HG03460 (cell line): ENCODE measurements at regions not wholly inside any gene's neighbourhood (a gene's known extent, or its start where the extent isn't known, plus 50 kb on each side); places are given as distances from the start of the nearest gene placed in this dataset.

Source experiments
- ATAC-seq: cut with Tn5 transposase; IDR thresholded peaks from one replicate; pipeline ENCODE4 v1.9.1; 2021; ENCODE audit not compliant: unreplicated experiment

DNA sequence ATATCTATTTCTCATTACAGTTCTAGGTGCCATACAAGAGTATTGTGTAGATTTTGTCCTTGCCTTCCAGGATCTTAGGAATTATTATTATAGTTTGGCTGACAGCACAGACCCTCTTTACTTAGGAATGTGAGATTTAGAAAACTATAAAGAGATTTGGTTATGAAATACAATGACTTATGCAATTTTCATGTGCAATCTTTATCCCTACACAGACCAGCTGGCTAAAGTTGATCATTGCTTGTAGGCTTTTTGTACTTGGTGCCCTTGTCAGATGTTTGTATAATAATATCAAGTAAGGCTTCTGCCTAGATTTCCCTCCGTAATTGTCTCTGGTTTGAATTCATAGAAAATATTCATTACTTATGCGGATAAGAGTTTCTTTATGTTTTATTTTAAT is 174.5 kb upstream of the GAP43 start:
- ATAC-seq, result no peak

DNA sequence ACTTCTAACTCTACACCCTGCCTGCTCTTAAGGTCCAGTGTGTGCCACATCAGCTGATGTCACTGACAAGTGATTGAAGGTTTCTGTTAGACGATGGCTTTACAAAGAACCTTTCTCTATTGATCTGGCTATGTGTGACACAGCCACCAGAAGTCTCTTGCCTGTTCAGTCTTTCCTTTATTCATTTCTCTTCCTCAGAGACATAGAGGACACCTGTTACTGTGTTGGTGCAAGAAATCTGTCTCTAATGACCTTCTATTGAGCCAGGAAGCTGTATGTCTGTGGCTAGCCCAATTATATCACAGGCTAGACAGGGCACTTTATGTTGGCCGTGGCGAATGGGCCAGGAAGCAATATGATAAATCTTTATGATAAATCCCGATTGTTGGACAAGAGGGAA is 173.3 kb upstream of the GAP43 start:
- no peak for ATAC-seq

DNA sequence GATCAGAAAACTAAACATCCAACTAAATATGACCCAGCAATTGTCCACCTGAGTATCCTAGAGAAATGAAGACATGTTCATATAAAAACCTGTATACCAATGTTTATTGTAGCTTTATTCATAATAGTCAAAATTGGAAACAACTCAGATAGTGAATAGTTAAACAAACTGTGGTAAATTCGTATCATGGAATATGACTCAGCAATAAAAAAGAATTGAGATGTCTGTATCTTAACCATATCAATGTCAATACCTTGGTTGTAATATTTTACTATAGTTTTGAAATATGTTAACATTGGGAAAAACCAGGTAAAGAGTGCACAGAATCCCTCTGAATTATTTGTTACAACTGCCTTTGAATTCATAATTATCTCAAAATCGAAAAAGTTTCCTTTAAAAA is 159.3 kb upstream of the GAP43 start:
- ATAC-seq, result no peak

DNA sequence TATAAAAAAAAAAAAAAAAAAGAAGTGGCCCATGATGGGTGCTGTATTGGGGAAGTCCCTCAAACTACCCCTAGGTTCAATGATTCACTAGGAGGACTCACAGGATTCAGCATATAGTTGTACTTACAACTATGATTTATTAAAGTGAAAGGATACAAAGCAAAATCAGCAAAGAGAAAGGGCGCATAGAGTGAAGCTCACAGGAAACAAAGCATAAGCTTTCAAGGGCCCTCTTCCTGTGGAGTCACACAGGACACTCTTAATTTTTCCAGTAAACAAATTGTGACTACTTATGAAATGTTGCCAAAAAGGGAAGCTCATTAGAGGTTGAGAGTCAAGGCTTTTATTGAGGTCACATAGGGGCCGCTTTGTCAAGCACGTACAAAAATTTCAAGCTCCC is 153.7 kb upstream of the GAP43 start:
- peak; percentile 88 for ATAC-seq

DNA sequence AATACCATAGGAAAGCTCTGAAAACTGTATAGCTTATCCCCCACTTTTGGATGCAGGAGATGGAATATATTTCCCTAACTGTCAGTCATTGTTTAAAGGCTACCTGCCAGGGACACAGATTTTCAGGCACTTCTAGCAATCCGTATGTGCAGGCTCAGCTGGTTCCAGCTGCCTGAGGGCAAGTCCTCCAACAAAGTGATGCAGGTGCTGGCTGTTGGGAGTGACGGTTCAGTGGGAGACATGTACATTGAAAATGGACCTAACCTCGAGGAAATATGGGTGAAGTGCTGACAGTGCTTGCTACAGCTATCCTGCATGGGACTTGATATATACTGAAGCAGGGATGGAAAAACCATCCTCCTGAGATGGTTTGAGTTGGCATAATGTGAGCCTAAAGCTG is 153.1 kb upstream of the GAP43 start:
- ATAC-seq, result no peak

DNA sequence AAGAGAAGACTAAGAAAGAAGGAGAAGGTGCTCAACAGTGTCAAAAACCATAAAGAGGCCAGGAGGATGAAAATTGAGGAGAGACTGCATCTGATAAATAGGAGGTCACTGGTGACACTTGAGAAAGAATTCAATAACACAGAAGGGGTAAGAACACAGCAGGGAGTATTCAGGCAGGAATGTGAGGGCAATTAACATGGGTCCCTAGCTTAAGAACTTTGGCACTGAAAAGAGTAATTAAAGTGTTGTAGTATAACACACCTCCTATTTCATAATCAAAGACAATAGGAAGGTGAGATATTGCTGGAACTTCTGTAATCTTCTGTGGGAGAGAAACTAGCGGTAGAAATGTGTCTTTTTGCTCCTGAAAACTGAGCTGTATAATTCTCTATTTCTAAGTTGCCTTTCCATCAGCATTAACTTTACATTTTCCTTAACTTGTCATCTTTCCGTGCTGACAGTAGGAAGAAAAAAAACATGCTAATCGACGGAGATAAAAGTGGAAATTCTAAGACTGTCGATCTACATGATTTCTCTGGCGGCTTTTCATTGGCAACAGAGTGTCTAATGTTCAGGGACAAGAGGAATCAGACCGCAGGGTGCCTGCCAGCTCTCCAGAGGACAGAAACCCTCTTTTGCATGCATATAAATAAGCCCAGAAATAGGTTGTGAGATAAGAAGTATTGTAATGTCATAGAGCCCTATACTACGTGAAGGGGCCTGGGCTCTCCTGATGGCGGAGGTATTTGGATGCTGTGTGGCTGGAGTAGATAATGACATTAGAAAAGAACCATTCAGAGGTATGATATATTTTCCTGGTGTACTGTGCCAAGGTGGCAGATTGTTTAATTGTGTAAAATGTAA is 147.9 kb upstream of the GAP43 start:
- ATAC-seq, result no peak

DNA sequence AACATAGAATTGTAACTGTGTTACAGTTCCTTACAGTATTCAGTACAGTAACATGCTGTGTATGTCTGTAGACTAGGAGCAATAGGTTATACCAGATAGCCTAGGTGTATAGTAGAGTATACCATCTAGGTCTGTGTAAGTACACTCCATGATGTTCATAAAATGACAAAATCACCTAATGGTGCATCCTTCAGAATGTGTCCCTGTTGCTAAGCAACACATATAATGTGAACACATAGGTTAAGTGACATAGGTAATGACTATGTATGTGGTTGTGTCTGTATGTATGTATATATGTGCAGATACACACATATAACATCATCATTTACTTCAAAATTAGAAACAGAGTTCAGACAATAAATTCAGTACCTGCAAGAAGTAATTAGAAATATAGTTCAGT is 146.8 kb upstream of the GAP43 start:
- no peak for ATAC-seq

DNA sequence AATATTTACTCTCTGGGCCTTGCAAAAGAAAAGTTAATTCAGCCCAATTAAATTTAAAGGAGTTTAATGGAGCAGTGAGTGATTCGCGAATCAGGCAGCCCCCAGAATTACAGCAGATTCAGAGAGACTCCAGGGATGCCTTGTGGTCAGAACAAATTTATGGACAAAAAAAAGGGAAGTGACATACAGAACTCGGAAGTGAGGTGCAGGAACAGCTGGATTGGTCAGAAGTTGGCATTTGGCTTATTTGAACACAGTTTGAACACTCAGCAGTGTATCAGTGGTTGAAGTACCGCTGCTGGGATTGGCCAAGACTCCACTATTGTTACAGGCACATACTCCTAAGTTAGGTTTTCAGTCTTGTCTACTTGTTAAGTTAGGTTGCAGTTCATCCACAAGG is 145.0 kb upstream of the GAP43 start:
- ATAC-seq, result no peak

DNA sequence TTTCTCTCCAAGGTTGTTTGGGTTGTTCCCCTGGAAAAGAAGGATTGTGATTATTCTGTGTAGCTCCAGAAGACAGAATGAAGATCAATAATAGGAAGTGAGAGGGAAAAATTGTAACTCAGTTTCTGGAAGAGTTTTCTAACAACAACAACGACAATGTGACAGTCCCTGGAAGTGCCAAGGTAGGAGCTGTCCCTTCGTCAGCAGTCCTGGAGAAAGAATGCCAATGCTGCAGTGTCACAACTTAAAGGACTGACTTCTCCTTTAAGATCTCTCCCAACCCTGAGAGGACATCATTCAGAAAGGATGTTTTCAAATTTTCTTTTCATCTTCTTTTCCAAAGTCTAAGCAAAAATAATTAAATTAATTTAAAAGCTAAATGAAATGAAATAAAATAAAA is 136.4 kb upstream of the GAP43 start:
- no peak for ATAC-seq

DNA sequence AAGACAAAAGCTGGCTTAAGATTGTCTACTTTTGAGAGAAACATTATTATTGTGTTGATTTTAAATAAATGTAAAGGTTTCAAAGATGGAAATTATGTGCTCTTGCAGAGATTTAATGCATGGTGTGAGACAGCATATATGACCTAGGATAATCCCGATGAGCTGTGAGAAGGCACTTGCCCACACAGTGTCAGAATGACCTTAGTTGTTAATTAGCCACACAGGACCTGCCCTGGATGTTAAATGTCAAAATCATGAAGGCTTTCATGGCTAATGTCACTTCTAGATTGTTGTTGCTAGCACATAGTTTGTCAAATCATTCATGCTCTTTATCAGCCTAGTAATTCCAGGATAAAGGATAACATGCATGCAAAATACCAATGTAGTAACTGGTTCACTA is 135.3 kb upstream of the GAP43 start:
- ATAC-seq, result no peak

DNA sequence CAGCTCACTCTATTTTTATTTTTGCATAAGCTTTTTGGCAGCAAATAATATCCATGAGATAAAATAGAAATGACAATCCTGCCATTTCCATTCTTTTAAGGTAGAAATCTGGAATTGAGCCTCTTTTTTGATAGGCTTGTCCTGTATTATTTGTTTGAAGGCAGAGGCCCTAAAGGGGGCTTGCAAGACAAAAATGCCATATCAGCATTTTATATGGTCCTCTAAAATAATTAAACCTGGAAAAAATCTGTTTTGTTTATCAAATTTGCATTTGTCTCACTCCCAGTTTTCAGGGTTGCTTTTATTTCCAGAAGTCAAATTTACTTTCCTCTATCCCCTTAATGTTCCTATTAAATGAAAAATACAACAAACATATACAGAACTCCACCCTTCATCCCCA is 134.9 kb upstream of the GAP43 start:
- no peak for ATAC-seq

DNA sequence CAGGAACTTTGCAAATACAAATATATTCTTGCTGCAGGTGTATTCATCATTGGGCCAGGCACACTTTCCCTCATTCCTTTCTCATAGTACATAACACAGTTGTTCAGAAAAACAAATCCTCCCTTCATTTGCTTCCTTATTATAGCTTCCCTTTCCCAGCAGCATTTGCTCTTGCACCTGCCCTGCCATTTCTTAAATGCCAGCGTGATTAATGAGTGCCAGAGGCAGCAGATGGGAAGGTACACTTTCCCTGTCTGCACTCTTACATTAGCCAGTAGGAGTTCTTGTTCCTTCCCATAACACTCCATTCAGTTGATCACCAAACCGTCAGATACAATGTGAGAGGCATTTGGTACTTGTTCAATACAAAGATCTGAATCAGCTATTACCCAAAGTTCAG is 128.5 kb upstream of the GAP43 start:
- no peak for ATAC-seq

DNA sequence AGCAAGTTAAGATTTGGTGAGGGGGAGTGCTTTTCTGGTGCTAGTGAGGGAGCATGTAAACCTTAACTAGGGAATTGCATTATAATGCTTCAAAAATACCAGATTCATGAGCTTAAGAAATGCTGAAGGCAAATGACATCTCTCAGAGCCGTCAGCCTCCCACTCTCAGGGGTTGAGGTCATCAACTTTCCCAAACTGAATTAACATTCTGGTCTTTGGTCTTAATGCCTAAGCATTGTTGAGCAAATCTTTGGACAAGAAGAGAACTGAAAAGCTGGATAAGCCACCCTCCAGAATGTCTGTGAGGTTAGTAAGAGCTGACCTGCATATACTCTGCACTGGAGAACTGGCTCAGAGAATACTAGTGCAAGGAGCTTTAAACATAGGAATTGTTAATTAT is 124.9 kb upstream of the GAP43 start:
- no peak for ATAC-seq

DNA sequence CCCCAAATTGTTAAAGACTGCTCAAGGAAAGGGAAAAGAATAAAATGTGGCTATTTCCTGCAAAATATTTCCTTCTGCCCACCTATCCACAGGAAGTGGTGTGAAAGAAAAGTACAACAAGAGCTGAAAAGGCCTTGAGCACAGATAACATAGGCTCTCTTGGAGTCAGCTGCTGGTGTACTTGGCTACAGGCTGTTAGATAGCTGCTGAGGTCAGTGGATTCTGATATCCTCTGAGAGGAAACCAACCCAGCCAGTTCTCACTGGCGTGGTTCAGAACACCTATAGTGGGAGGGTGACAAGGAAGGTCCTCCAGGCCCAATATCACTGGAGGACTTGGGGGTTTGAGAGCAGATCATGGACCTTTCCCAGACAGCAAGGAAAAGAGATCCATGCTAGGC is 124.4 kb upstream of the GAP43 start:
- no peak for ATAC-seq

DNA sequence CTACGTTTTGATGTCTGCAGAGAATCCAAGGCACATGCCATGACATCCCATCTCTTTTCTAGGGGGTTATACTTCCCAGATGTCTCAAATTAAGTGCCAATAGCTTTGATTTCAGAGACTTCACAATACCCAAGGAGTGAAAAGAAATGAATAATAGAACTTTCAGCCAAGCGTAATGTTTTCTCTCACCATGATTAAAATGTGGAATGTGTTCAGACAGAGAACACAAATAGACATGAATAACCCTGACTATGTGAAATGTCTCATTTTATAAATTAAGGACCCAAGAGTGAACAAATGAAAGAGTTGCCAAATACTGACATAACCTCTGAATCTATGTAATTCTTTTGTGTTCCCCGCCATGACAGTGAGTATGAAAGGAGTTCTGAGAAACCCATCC is 123.6 kb upstream of the GAP43 start:
- no peak for ATAC-seq

DNA sequence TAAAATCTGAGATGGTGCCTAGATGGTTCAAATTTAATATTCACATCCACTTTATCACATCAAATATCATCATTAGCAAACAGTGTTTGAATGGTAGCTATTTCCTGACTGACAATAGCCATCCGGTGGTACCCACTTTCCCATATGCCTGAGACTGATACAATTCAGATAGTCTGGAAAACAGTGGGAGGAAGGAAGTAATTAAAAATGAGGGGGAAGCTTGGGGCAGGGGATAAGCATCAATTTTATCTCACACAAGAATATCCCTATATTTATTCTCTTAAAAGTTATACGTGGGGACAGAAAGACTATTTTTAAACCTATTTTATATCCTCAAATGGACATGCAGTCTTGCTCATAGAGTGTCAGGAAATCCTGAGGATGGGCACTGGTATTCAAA is 122.5 kb upstream of the GAP43 start:
- no peak for ATAC-seq

DNA sequence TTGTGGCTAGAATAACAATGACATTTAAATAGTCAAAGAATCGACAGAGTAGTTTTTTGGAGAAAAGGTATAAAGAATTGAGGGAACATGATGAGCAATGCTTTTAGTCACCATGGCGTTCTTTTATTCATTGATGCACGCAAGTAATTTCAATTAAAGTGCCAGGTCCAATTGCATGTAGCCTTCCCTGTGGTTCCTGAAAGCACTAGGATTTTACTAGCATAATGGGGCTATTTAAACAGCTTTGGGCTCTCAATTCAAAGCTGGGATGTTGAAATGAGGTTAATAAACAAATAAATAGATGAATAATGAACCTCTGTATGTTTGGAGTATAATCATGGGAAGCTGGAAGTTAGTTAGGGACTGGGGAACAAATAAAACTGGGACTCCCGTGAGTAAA is 121.2 kb upstream of the GAP43 start:
- no peak for ATAC-seq

DNA sequence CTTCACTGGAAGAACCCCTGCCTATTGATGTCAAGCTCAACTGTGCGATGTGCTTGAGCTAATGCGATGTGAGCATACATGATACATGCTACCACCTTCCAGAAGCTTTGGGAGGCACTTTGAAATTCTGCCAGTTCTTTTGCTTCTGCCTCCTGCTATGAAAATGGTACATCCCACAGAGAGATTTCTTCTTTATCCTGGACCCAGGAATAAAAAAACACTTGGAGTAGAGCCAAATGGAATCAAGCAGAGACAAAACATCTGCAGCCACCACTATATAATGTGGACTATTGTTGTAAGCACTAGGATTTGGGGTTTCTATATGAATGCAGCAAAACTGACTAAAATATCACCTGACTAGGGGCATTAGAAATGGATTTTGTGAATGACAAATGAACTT is 119.9 kb upstream of the GAP43 start:
- no peak for ATAC-seq

DNA sequence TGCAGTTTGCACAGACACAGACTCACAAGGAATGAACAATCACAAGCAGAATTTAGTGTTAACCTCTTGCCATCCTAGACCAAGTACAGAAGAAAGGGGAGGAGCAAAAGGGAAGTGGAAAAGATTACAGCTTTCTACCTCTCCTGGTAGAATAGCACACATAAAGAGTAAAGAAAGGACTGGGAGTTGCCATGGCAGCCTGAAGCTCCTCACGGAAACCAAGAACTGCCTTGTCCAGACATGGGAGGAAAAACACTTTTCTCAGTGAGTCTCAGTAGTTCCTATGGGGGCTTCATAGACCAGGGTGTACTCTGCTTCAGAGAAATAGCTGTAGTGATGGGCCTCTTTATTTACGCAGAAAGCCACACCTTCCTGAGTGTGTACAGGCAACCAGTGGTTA is 114.7 kb upstream of the GAP43 start:
- ATAC-seq, result no peak

DNA sequence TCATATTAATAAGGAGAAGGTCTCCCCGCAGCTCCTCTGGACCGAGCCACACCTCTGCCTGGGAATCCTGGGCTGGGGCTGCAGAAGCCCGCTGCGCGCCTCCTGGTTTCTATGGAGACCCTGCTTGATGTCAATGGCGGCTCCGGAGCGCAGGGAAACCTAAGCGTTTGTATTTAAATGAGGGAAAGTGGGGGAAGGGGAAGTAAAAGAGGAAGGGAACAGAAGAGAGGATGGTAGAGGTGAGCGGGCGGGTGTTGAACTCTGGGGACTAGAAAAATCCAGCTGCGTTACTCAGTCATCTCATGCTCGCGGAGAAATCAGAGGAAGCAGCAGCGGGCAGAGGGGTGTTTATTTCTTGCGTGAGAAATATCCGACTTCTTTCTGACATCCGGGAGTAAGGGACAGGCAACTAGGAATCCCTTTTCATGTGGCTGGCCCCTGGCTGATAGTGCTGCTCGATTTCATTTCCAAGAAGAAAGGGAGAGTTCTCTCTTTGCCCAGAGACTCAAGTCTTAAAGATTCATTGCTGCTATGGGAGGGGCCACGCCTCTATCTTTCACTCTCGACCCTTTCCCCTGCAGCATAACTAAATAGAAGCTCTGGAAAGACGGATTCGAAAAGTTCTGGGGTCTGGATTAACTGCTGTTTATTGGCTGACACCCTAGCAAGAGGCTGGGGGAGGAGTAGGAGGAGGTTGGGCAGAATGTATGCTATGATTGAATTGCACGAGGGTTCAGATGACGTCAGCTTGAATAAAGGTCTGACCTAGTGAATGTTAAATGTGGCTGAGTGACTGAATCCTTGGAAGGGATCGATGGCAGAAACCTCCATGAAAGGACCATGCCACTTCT is 110.5 kb upstream of the GAP43 start:
- ATAC-seq, result no peak

DNA sequence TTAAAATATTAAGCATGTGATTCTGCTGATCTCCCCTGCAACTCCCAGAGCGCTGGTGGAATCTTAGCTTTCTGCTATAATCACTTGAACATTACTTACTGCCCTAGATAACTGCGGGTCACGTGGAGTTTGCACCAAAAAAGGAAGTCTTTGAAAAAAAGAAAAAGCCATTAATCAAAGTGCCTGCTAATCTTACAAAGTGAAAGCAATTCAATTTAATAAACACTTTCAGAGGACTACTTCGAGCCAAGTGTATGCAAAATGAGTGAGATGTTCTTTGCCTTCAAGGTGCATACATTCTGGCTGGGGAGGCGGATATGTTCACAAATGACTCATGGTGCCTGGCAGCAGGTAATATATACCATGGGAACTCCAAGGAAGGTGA is 109.9 kb upstream of the GAP43 start:
- no peak for ATAC-seq

DNA sequence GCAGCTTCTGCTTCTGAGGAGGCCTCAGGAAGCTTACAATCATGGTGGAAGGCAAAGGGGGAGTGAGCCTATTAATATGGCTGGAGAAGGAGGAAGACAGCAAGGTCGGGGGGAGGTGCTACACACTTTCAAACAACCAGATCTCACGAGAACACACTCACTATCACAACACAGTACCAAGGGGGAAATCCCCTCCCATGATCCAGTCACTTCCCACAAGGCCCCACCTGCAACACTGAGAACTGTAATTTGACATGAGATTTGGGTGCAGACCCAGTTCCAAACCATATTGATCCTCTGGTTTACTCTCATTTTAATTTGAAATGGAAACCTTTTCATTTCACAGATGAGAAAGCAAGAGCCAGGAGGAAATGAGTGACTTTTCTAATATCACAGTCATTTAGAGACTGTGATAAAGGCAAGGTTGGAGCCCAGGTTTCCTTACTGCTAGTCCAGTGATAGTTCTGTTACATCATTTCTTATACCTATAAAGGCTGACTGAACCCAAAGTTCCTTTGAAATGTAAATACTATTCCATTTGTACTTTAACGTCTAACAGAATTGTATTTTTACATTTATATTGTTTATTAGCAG is 105.8 kb upstream of the GAP43 start:
- ATAC-seq, result no peak
